GM23248 (cell line): ENCODE measurements at regions not wholly inside any gene's neighbourhood (a gene's known extent, or its start where the extent isn't known, plus 50 kb on each side); places are given as distances from the start of the nearest gene placed in this dataset.
A peak's percentile ranks its signal among the peaks of the same experiment; 100 is the strongest.

Source experiments
- DNase-seq: peaks from one replicate; pipeline ENCODE4 v3.0.0-alpha.2; 2015
- H2AFZ ChIP-seq: fragments of 200-600 bp; sonication (generic); 2 replicates; pipeline ENCODE4 v1.6.1; 2016; ENCODE audit warnings: antibody characterized with exemption
- H3F3A ChIP-seq: fragments of 200-600 bp; sonication (generic); 2 replicates; pipeline ENCODE4 v1.6.1; 2016; ENCODE audit warnings: mild to moderate bottlenecking, antibody characterized with exemption, mixed run types; ENCODE audit not compliant: insufficient read depth
- H3K27ac ChIP-seq: fragments of 200-600 bp; sonication (generic); 2 replicates; pipeline ENCODE4 v1.5.1; 2016; ENCODE audit warnings: mild to moderate bottlenecking
- H3K27me3 ChIP-seq: fragments of 200-600 bp; sonication (generic); replicated peaks from 2 replicates; pipeline ENCODE4 v1.6.1; 2016; ENCODE audit warnings: mild to moderate bottlenecking; ENCODE audit not compliant: insufficient read depth
- H3K36me3 ChIP-seq: fragments of 200-600 bp; sonication (generic); 2 replicates; pipeline ENCODE4 v1.6.1; 2016; ENCODE audit warnings: low read depth, mild to moderate bottlenecking
- H3K4me1 ChIP-seq: fragments of 200-600 bp; sonication (generic); 2 replicates; pipeline ENCODE4 v1.6.1; 2016; ENCODE audit warnings: mild to moderate bottlenecking; ENCODE audit not compliant: insufficient read depth
- H3K4me2 ChIP-seq: fragments of 200-600 bp; sonication (generic); one replicate; pipeline ENCODE4 v1.6.1; 2016; ENCODE audit warnings: mild to moderate bottlenecking; ENCODE audit not compliant: unreplicated experiment
- H3K4me3 ChIP-seq: fragments of 200-600 bp; sonication (generic); 2 replicates; pipeline ENCODE4 v1.5.1; 2016; ENCODE audit warnings: mild to moderate bottlenecking
- H3K79me2 ChIP-seq: fragments of 200-600 bp; sonication (generic); 2 replicates; pipeline ENCODE4 v1.6.1; 2016; ENCODE audit warnings: mild to moderate bottlenecking; ENCODE audit not compliant: insufficient read depth
- H3K9ac ChIP-seq: fragments of 200-600 bp; sonication (generic); 2 replicates; pipeline ENCODE4 v1.6.1; 2016; ENCODE audit warnings: mild to moderate bottlenecking
- H3K9me2 ChIP-seq: fragments of 200-600 bp; sonication (generic); 2 replicates; pipeline ENCODE4 v1.6.1; 2016; ENCODE audit warnings: mixed run types, mild to moderate bottlenecking, moderate library complexity; ENCODE audit not compliant: insufficient read depth
- H3K9me3 ChIP-seq: fragments of 200-600 bp; sonication (generic); one replicate; pipeline ENCODE4 v1.6.1; 2017; ENCODE audit warnings: low read depth
- H4K20me1 ChIP-seq: fragments of 200-600 bp; sonication (generic); 2 replicates; pipeline ENCODE4 v1.6.0; 2016; ENCODE audit not compliant: insufficient read depth
- EZH2 ChIP-seq: fragments of 200-600 bp; sonication (generic); IDR thresholded peaks from 2 replicates; pipeline ENCODE4 v1.6.1; 2018; ENCODE audit warnings: antibody characterized with exemption, mild to moderate bottlenecking; ENCODE audit not compliant: insufficient read depth, poor library complexity, severe bottlenecking
- EZH2phosphoT487 ChIP-seq: fragments of 200-600 bp; sonication (generic); IDR thresholded peaks from 2 replicates; pipeline ENCODE4 v1.6.1; 2018; ENCODE audit warnings: antibody characterized with exemption, moderate library complexity, mild to moderate bottlenecking, low read depth; ENCODE audit not compliant: insufficient read depth
- WGBS, 2 experiments: methylation state at CpG; one replicate each; pipeline ENCODE4 v1.1.6; 2015 to 2017; ENCODE audit warnings: low lambda C conversion rate in 2 of 2, low coverage in 1 of 2; ENCODE audit errors: missing lambda C conversion rate in 2 of 2; 5-methylcytosine and 5-hydroxymethylcytosine counted together
- in situ Hi-C: fragments of 300-500 bp; cut with MboI; formaldehyde crosslinking; loops from 2 replicates; pipeline ENCODE4 v1.15.0; 2020

DNA sequence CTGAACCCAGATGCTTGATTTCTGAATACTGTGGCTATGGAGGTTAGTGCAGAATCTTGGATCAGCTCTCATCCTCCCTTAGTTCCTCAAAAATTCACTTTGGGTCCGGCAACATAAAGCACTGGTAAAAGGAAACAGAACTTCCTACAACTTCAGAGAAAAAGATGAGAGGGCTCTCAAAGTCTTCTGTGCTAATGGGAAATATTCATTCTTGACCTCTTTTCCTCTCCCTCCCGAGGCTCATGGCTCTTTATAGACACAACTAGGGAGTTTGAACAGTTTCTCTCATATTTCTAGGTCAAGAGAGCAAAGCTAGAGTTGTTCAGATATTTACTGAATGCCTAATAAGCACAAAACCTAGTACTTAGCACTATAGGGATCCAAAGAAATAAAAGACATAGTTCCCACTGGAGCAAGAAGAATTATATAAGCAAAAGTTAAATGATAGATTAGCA is 124.1 kb upstream of the TCF21 start:
- H3F3A ChIP-seq: peaks cover 40% of the 10 kb centered on the region
- H3K36me3 ChIP-seq: no peaks in the 10 kb centered on the region
- TF ChIP-seq EZH2phosphoT487 (no peak), EZH2 (no peak)
- in situ Hi-C loops: no loop called here
- no peak for DNase-seq
- H3K27me3 ChIP-seq: no peaks in the 10 kb centered on the region
- peak overlapping the region; percentile 45 for H3K9ac ChIP-seq
- 31 to 34% methylated on average over 2 of the region's 2 CpGs for WGBS, 2 experiments
- no peaks in the 10 kb centered on the region for H3K9me3 ChIP-seq
- no peaks in the 10 kb centered on the region for H4K20me1 ChIP-seq
- peak overlapping the region; percentile 42 for H3K4me2 ChIP-seq
- no peaks in the 10 kb centered on the region for H3K9me2 ChIP-seq
- H3K4me1 ChIP-seq: peaks cover 61% of the 10 kb centered on the region
- peak overlapping the region; percentile 69 for H3K27ac ChIP-seq
- peak overlapping the region; percentile 37 for H3K4me3 ChIP-seq
- H2AFZ ChIP-seq: peak overlapping the region; percentile 65
- no peaks in the 10 kb centered on the region for H3K79me2 ChIP-seq

DNA sequence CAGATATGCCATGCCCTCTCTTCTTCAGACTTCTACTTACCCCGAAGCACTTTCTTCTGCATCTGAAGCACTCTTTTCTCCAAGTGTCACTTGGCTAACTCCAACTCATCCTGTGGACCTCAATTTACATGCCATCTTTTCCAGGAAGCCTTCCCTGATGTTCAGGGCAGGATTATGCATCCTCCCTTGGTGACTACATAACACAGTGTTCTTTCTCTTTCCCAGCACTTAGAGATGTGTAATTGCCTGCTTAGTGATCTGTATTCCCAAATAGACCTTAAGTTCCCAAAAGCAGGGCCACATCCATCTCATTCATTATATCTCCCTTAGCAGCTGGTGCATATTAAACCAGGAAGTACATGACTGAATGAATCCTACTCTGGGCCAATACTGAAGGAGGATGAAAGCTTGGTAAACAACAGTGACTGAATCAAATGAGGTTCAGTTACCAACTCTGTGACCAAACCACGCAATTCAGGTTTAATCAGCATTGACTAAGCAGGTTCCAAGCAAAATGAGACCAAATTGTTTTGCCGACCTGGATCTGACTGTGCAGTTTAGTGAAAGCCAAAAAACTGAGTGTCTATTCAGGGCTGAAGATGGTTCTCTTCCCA is 121.4 kb upstream of the TCF21 start:
- Histone ChIP-seq H3K4me1 (peaks cover 45% of the 10 kb centered on the region), H3K79me2 (no peaks in the 10 kb centered on the region), H3K4me3 (no peak overlapping the region), H3K27me3 (no peaks in the 10 kb centered on the region), H3F3A (peaks cover 24% of the 10 kb centered on the region), H3K27ac (0 out of 2 replicates have a peak overlapping the region, but pooled peaks have one; percentile 7), H4K20me1 (no peaks in the 10 kb centered on the region), H3K9me3 (no peaks in the 10 kb centered on the region), H2AFZ (0 out of 2 replicates have a peak overlapping the region, but pooled peaks have one; percentile 37), H3K4me2 (no peak overlapping the region), H3K9ac (no peak overlapping the region), H3K36me3 (no peaks in the 10 kb centered on the region), H3K9me2 (no peaks in the 10 kb centered on the region)
- peak; percentile 44 for DNase-seq
- in situ Hi-C loops: no loop called here
- WGBS, 2 experiments: 57 to 71% methylated on average over 3 of the region's 3 CpGs
- TF ChIP-seq EZH2 (no peak), EZH2phosphoT487 (no peak)

DNA sequence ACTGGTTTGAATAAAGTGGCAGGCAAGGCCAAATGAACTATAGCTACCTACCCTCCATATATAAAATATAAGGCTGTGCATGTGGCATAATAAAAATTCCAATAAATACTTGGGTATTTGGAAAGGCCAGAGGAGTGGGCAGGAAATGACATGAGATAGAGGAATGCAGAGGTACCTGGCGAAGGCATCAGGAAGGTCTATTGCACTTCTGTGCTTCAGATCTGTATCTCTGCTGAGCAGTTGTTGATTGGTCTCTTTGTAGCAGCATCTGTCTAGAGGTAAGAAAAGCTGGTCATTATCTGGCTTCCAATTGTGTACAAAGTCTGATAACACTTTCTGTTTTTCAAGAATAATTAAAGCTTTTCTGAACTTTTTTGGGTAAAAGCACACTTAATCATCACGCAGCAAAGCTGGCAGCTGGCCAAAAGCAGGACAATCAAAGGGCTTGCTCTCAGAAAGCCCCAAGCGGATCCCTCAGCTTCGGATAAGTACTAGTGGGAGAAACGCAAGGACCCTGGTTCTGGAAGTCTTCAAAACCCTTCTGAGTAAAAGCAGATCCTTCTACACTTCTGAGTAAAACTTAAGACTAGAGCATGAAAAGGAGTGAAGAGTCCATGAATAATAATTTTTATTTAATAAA is 120.1 kb upstream of the TCF21 start:
- Histone ChIP-seq H3K9me3 (no peaks in the 10 kb centered on the region), H3K9ac (no peak overlapping the region), H3K9me2 (no peaks in the 10 kb centered on the region), H3K27me3 (no peaks in the 10 kb centered on the region), H2AFZ (no peak overlapping the region), H3K4me3 (no peak overlapping the region), H3K27ac (no peak overlapping the region), H3K79me2 (no peaks in the 10 kb centered on the region), H3K4me2 (no peak overlapping the region), H3F3A (peaks cover 15% of the 10 kb centered on the region), H4K20me1 (no peaks in the 10 kb centered on the region), H3K36me3 (no peaks in the 10 kb centered on the region), H3K4me1 (peaks cover 34% of the 10 kb centered on the region)
- in situ Hi-C loops: no loop called here
- WGBS, 2 experiments: 81 to 82% methylated on average over 5 of the region's 5 CpGs
- DNase-seq: no peak
- TF ChIP-seq EZH2 (no peak), EZH2phosphoT487 (no peak)

DNA sequence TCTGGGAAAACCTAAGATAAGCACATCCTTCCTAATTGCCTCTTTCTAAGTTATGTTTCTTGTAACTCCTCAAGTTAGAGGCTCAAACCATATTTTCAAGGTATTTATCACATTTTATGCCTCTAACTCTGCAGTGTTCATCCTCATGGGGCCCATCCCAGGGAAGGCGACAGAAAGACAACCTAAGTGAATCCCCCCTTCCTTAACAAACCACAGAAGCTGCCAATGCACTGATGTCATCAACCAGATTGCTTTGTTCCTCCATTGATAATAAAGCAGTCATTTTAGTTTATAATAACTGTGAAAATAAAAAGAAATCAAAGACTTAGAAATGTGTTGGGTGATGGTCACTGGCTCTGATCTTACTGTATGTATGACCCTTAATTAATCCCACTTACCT is 119.5 kb upstream of the TCF21 start:
- Histone ChIP-seq H2AFZ (peak overlapping the region; percentile 13; the same call in 1 of the 2 replicates), H3K4me2 (no peak overlapping the region), H3K27me3 (no peaks in the 10 kb centered on the region), H3K36me3 (no peaks in the 10 kb centered on the region), H3K27ac (no peak overlapping the region), H4K20me1 (no peaks in the 10 kb centered on the region), H3K9me2 (no peaks in the 10 kb centered on the region), H3K4me1 (peaks cover 32% of the 10 kb centered on the region), H3K9ac (no peak overlapping the region), H3K4me3 (no peak overlapping the region), H3K79me2 (no peaks in the 10 kb centered on the region), H3K9me3 (no peaks in the 10 kb centered on the region), H3F3A (peaks cover 15% of the 10 kb centered on the region)
- in situ Hi-C loops: no loop called here
- TF ChIP-seq EZH2phosphoT487: no peak
- no peak for TF ChIP-seq EZH2
- no peak for DNase-seq
- WGBS, 2 experiments: 76 to 85% methylated on average over 1 of the region's 1 CpG
